SK-N-MC (cell line): ENCODE measurements at regions not wholly inside any gene's neighbourhood (a gene's known extent, or its start where the extent isn't known, plus 50 kb on each side); places are given as distances from the start of the nearest gene placed in this dataset.

Experiments used
- DNase-seq: peaks from one replicate; pipeline ENCODE4 v3.0.0-alpha.2; 2011; ENCODE audit warnings: low read depth, low spot score
- H3K27ac ChIP-seq: fragments of 200-600 bp; sonication (generic); 2 replicates; pipeline ENCODE4 v1.5.1; 2016; ENCODE audit warnings: mixed run types
- H3K36me3 ChIP-seq: fragments of 200-600 bp; sonication (generic); 2 replicates; pipeline ENCODE4 v1.6.1; 2017; ENCODE audit warnings: antibody characterized with exemption, low read length, mixed read lengths; ENCODE audit not compliant: insufficient read depth
- H3K4me3 ChIP-seq: fragments of 200-600 bp; sonication (generic); 2 replicates; pipeline ENCODE4 v1.5.1; 2016
- H3K9ac ChIP-seq: fragments of 200-600 bp; sonication (generic); 2 replicates; pipeline ENCODE4 v1.8.0; 2017; ENCODE audit warnings: mixed run types, mixed read lengths; ENCODE audit not compliant: insufficient read length
- H3K9me3 ChIP-seq: fragments of 200-600 bp; sonication (generic); 2 replicates; pipeline ENCODE4 v1.6.1; 2017; ENCODE audit warnings: low read depth, mild to moderate bottlenecking, antibody characterized with exemption, low read length, moderate library complexity, mixed read lengths
- EZH2 ChIP-seq: fragments of 200-600 bp; sonication (generic); IDR thresholded peaks from one replicate; pipeline ENCODE4 v1.6.1; 2017; ENCODE audit warnings: antibody characterized with exemption
- FOXP2 ChIP-seq: optimal IDR thresholded peaks from 2 replicates; pipeline ENCODE3; 2011; ENCODE audit warnings: mild to moderate bottlenecking, moderate library complexity; ENCODE audit not compliant: insufficient read depth; ENCODE audit errors: extremely low read length, control extremely low read depth
- POLR2AphosphoS5 ChIP-seq: IDR thresholded peaks from 2 replicates; pipeline ENCODE4 v1.6.1; 2012; ENCODE audit warnings: mild to moderate bottlenecking, low read depth, low read length, borderline replicate concordance

DNA sequence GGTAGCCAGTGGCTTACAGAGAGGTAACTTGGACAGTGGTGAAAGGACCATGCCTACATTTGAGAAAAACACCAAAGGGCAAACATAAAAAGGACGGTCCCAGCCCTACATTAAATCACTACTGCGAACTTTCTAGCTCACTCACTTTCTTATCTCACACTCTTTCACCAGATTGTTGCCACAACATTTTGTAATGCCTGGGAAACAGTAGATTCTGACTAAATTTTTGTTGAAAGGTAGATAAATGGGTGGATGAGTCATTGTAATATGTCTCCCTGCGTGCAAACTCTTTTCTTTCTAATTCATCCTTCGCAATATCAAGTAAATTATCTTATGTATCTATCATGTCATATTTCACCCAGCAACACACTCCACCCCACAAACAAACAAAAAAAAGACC, 192.2 kb downstream of the IRS1 start:
- H3K36me3 ChIP-seq = no peaks in the 10 kb centered on the region
- TF ChIP-seq EZH2 (no peak), POLR2AphosphoS5 (no peak), FOXP2 (no peak)
- H3K9ac ChIP-seq = no peak overlapping the region
- DNase-seq = no peak
- no peaks in the 10 kb centered on the region for H3K9me3 ChIP-seq
- no peak overlapping the region for H3K27ac ChIP-seq
- H3K4me3 ChIP-seq = no peak overlapping the region

DNA sequence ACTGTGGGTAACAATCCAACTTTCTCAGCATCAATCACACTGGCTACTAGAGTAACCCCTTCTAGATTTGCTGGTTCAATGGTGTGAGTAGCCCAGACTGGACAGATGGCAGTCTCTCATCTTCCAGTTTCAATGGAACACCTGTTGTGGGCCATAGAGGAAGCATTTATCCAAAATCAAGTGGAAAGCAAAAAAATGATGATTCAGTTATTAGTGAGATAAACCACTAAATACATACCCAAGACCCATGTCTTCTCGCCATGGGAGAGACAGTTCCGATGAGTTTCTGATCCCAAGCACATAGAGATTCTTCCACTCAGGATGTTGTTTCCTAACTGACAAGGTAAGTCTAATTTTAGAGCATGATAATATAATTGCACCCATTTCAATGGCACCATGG, 194.0 kb downstream of the IRS1 start:
- no peak for DNase-seq
- TF ChIP-seq POLR2AphosphoS5 (no peak), EZH2 (no peak), FOXP2 (no peak)
- no peaks in the 10 kb centered on the region for H3K36me3 ChIP-seq
- H3K9ac ChIP-seq = no peak overlapping the region
- no peak overlapping the region for H3K4me3 ChIP-seq
- H3K9me3 ChIP-seq = no peaks in the 10 kb centered on the region
- no peak overlapping the region for H3K27ac ChIP-seq

DNA sequence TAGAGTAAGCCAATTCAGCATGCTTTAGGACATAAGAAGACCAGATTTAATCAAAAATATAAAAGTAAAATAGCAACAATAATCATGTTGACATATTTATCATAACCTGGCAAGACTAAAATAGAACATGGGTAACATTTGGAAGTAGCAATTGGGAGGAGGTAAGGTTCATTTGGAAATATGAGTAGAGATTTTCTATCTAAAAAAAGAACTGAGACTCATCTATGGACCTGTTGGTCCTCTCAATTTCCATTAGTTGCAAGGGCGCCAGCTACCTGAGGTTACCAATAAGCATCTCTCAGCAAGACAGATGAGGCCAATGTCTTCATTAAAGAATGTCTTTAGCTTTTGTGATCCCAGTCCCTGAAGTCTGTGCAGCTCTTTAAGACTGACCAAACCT, 196.0 kb downstream of the IRS1 start:
- Histone ChIP-seq H3K9me3 (no peaks in the 10 kb centered on the region), H3K27ac (no peak overlapping the region), H3K4me3 (no peak overlapping the region), H3K36me3 (no peaks in the 10 kb centered on the region), H3K9ac (no peak overlapping the region)
- DNase-seq = no peak
- TF ChIP-seq EZH2 (no peak), FOXP2 (no peak), POLR2AphosphoS5 (no peak)

DNA sequence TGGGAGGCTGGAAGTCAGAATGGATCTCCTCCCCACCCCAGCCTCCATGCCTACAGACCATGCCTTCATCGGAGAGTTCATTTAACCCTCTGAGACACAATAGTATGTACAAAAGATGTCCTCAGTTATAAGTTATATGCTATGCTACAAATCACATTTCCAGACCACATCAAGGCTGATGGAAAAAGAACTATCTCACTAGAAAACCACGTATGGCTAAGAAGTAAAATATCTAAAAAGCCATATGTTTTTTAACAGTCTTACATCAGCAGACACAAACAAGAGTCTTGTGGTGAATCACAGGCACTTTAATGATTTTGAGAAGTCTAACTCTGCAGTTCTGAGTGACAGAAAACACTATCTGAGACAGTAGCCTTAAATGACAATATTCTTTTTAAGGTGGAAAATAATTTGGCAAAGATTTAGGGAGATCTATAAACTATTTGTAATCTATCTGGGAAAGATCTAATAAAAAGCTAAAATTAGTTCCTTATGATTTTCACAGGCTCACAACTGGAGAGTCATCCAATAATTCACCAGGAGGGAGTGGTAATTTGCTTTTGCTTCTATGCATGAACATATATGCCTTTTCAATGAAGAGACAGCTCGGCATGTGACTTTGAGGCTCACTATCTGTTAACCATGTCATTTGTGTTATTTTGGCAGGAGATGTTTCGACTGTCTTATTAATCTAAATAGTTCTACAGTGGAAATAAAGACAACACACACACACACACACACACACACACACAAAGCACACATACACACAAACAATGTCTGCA, 197.5 kb downstream of the IRS1 start:
- no peak for DNase-seq
- H3K4me3 ChIP-seq = no peak overlapping the region
- H3K9ac ChIP-seq = no peak overlapping the region
- no peak for TF ChIP-seq FOXP2
- no peak for TF ChIP-seq POLR2AphosphoS5
- no peak for TF ChIP-seq EZH2
- no peaks in the 10 kb centered on the region for H3K36me3 ChIP-seq
- no peak overlapping the region for H3K27ac ChIP-seq
- H3K9me3 ChIP-seq = no peaks in the 10 kb centered on the region

DNA sequence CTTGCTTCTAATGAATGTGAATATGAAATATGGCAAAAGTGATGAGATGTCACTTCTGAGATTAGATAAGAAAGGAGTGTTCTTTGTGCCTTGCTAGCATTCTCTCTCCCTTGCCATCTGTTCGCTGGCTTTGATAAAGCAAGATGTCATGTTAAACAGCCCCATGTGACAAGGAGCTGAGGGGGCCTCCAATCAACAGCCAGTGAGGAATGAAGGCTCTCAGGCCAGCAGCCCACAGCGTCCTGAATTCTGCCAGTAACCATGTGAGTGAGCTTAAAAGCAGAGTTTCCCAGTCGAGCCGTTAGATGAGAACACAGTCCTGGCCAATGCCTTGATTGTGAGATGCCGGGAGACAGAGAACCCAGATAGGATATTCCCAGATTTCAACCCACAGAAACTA, 198.8 kb downstream of the IRS1 start:
- DNase-seq = no peak
- Histone ChIP-seq H3K36me3 (no peaks in the 10 kb centered on the region), H3K27ac (no peak overlapping the region), H3K4me3 (no peak overlapping the region), H3K9ac (no peak overlapping the region), H3K9me3 (no peaks in the 10 kb centered on the region)
- no peak for TF ChIP-seq POLR2AphosphoS5
- TF ChIP-seq EZH2 = no peak

DNA sequence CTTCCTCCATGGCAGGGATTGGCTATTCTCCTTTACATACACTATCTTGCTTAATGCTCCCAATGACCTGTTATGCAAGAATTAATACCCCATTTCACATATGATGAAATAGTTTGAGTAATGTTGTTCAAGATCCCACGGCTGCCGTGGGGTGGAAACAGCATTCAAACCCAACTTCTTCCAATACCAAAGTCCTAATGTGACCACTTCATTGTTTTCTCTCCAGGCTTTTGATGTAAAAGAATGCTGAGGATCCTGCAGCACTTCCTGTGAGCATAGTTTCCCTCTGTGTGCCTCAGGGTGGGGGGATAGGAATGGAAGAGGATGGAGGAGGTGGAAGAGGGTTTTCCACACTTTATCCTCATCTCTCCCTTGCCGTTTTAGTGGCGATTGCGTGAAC, 199.4 kb downstream of the IRS1 start:
- no peak for TF ChIP-seq FOXP2
- TF ChIP-seq POLR2AphosphoS5 = no peak
- TF ChIP-seq EZH2 = no peak
- Histone ChIP-seq H3K27ac (no peak overlapping the region), H3K4me3 (no peak overlapping the region), H3K9me3 (no peaks in the 10 kb centered on the region), H3K36me3 (no peaks in the 10 kb centered on the region), H3K9ac (no peak overlapping the region)
- DNase-seq = no peak

DNA sequence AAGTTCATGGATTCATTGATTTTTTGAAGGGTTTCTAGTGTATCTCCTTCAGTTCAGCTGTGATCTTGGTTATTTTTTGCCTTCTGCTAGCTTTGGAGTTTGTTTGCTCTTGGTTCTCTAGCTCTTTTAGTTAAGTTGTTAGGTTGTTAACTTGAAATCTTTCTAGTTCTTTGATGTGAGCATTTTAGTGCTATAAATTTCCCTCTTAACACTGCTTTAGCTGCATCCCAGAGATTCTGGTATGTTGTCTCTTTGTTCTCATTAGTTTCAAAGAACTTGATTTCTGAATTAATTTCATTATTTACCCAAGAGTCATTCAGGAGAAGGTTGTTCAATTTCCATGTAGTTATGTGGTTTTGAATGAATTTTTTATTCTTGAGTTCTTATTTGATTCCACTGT, 210.6 kb downstream of the IRS1 start:
- no peak overlapping the region for H3K27ac ChIP-seq
- no peaks in the 10 kb centered on the region for H3K36me3 ChIP-seq
- TF ChIP-seq FOXP2 (no peak), POLR2AphosphoS5 (no peak), EZH2 (no peak)
- no peaks in the 10 kb centered on the region for H3K9me3 ChIP-seq
- H3K9ac ChIP-seq = no peak overlapping the region
- DNase-seq = no peak
- no peak overlapping the region for H3K4me3 ChIP-seq

DNA sequence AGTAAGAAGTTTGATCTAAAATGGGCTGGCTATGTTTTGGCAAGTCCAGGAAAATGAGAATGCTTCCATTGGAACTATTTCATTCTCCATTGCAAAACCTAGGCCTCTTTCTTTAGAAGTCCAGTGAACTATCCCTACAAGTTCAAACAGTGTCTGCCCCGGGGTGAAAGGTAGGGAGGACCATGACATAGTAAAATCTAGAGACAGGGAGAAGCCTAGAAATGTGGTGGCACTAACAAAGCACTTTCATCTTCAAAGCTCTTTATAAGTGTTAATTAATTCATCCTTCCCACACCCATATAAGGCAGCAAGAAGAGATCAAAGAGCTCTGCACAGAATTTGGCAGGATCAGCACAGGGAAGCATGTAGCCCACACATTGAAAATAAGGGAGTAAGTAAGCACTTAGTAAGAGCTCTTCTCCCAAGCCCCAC, 214.5 kb downstream of the IRS1 start:
- no peak for DNase-seq
- TF ChIP-seq EZH2 (no peak), POLR2AphosphoS5 (no peak)
- Histone ChIP-seq H3K27ac (no peak overlapping the region), H3K36me3 (no peaks in the 10 kb centered on the region), H3K9ac (no peak overlapping the region), H3K9me3 (no peaks in the 10 kb centered on the region), H3K4me3 (no peak overlapping the region)

DNA sequence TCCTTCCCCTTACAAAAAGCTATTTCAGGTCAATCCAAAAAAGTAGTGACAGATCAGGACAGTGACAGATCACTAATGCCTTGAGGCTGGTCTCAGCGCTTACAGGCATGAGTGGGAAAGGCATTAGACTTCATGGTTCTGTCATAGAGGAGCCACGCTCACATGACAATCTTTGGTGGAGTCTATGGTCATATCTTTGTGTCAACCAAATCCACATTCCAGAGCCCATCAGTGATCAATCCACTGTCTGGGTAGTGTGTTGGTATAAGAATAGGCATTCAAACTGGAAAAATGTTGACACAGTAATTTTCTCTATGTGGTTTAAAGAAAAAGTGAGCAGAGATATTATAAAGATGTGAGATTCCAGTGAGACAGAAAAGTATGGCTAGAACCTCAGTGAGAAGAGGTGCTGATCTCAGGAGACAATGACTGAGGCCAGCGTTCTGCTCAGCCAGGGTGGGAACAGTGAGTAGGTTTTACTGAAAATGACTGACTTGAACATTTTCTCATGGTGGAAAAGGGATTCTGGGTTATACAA, 215.0 kb downstream of the IRS1 start:
- no peak overlapping the region for H3K9ac ChIP-seq
- no peaks in the 10 kb centered on the region for H3K36me3 ChIP-seq
- no peak for DNase-seq
- TF ChIP-seq FOXP2 = no peak
- no peak for TF ChIP-seq POLR2AphosphoS5
- no peak for TF ChIP-seq EZH2
- H3K27ac ChIP-seq = no peak overlapping the region
- H3K4me3 ChIP-seq = no peak overlapping the region
- H3K9me3 ChIP-seq = no peaks in the 10 kb centered on the region
